GM19438 (cell line): ENCODE measurements at regions not wholly inside any gene's neighbourhood (a gene's known extent, or its start where the extent isn't known, plus 50 kb on each side); places are given as distances from the start of the nearest gene placed in this dataset.

Experiments used
- ATAC-seq: cut with Tn5 transposase; IDR thresholded peaks from one replicate; pipeline ENCODE4 v1.9.1; 2021; ENCODE audit warnings: low read depth; ENCODE audit not compliant: unreplicated experiment

DNA sequence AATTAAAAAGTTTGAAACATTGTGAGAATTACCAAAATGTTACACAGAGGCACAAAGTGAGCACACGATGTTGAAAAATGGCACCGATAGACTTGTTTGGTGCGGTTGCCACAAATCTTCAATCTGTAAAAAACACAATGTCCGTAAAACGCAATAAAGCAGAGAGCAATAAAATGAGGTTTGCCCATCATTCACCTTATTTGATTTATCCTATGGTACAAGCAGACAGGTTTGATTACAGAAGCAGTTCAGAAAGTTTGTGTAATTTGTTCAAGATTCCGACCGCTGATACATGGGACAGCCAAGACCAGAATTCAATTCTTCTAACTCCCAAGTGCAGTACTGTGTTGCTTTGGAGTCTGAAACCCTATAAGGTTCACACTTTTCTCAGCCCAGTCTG is 318.3 kb upstream of the PROX1 start:
- no peak for ATAC-seq

DNA sequence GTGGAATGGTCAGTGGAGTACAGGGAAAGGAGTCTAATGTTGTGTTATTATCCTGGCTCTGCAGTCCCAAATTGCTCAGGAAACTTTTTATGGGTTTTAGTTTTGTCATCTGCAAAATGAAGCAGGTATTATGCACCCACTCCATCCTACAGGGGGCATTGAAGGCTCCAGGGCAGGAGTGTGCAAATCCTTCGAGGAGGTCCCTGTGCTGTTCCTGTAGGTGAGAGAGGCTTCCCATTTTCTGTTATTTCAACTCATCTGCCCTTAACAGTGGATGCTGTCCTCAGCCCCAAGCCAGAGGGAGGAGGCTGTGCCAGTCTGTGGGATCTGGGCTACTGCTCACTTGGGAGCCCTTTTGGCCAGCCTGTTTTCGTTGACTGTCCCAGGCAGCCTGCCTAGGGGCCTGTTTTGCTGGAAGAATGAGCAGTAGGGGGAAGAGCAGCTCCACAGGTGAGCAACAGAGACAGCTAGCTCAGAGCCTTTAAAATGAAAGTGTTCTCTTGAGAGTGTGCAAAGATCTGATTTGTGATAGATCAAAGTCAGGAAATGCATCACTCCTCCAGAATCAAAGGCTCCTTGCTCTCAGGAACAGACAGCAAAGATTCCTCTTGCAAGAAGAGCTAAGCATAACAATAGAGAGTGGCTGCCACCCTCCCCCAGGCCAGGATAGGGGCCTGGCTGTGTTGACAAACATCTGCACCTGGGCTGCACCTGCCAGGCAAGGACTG is 317.6 kb upstream of the PROX1 start:
- no peak for ATAC-seq

DNA sequence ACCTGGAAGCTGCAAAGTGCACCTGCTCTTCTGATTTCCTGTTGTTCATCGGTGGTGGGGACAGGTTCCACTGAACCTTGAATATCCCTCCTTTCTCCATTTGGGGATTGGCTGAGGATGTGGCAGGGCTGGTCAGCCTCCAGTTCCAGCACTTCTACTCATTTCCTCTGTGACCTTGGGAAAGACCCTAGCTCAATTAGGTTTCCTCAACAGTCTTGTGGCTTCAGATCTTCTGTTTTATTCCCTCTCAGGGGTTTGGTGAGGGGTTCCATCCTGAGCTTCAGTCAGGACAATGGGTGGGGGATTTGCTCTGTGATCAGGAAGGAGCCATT is 317.1 kb upstream of the PROX1 start:
- ATAC-seq: no peak

DNA sequence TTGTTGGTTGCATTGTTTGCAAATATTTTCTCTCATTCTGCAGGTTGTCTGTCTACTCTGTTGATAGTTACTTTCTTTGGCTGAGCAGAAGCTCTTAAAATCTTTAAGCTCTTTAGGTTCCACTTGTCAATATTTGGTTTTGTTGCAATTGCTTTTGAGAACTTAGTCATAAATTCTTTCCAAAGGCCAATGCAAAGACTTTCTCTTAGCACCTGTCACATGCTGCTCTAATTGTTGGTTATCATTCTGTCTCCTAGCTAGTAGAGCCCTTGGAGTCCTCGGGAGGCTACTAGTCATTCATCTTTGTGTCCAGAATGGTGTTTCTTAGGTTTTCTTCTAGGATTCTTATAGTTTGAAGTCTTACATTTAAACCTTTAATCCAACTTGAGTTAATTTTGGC is 312.7 kb upstream of the PROX1 start:
- no peak for ATAC-seq

DNA sequence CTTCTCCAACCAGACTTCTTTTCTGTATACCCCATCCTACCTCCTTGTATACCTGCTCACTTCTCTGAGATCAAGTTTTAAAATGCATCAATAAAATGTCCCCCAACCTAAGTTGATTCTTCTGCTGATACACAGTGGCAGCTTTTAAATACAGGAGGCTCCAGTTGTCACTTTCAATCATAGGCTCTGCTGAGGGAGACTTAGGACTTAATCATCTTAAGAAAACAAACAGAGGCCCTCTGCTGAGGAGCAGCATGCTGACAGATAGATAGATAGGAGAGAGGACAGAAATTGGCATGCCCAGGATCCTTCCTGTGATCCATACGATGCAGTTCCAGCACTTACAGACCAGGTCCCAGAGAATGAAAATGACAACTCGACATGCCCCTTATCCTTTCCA is 311.0 kb upstream of the PROX1 start:
- ATAC-seq: no peak

DNA sequence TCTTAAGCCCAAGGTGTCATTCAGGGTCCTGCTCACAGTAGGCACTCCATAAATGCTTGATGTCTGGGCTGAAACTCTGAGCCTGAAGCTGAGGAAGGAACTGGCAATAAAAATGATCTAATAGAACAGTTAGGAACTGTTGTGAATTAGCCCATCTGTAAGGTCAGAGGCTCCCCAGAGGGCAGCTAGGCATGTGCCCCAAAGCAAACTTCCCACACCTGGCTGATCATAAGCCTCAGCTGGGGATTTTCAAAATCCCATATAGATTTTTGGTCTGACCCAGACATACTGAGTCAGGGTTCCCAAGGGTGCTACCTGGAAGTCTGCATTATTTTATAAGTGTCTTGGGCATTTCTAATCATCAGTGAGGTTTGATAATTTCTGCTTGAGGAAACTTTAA is 309.4 kb upstream of the PROX1 start:
- ATAC-seq: no peak

DNA sequence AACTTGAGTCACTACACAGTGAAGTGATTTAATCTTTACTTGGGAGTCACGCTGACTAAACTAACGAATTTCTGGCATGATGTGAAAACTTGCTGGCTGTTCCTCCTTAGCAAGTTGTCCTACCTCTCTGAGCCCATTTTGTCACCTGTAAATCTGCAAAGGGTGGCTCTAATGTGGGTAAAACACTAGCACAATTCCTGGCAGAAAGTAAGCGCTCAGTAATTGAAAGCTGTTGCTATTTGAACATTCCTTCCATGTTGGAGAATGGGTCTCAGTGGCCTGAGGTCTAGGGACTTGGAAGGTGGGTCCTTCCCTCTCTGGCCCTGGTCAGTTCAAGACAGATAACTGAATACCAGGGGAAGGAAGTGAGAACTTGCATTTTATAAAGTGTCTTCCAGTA is 309.0 kb upstream of the PROX1 start:
- ATAC-seq: no peak

DNA sequence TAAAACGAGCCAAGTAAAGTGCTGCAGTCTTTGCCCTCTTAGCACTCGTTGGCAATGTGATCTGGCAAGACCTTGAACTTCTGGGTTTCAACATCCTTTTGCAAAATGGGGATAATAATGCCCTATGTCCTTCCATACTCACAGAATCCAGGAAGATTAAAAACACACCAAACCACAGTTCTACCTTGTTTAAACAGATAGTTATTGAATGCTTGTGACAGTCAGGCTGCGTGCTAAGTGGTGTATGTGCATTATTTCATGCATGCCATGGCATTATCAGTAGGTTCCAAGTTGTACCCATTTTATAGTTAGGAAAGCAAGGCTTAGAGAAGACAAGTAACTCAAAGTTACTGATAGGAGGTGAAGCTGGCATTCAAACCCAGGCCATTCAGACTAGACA is 308.6 kb upstream of the PROX1 start:
- no peak for ATAC-seq

DNA sequence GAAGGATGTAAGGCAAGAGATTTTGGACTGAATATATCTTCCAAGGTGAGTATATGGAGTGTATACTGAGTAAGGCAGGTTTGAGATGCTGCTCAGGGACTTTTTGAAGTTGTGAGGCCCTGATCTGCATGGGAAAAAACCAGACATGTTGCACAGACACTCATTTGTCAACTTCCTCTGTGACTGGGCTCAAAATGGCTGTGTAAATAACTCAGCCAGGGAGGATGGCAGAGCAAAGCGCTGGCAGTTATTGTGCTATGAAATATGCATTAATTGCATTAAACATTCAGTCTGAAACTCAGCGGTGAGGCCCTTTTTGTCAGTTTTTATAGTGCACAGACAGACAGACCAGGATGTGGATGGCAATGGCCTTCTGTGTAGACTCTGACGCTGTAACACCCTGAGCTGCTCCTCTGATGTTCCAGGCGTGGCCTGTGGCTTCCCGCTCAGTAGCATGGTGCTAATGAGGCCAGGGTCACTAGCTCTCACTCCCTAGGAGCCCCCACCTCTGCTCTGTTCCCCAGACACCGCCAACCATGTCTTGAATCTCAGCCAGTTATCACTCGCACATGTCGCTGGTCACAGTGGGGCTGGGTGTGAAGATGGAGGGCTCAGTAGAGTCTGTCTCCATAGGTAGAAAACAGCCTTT is 307.0 kb upstream of the PROX1 start:
- ATAC-seq: no peak

DNA sequence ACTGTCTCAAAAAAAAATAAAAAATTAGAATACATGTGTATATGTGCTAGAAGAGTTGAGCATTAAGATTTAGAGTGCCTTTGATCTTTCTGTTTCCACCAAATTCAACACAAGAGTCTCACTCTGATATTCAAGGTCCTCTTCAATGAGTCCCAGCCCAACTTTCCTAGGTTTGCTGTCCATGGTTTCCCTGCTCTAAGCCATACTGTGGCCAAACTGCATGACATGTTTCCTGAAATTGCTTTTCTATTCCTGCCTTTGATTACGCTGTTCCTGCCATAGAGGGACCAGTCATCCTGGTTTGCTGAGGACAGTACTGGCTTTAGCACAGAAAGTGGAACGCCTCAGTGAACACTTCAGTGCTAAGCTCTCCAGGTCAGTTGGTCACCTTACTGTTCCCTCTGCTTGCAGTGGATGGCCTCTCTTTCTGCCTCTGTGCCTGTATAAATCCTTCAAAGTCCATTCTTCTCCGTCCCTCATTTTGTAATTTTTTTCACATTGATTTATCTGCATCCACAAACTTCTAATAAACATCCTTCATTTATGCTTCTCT is 305.9 kb upstream of the PROX1 start:
- ATAC-seq: no peak

DNA sequence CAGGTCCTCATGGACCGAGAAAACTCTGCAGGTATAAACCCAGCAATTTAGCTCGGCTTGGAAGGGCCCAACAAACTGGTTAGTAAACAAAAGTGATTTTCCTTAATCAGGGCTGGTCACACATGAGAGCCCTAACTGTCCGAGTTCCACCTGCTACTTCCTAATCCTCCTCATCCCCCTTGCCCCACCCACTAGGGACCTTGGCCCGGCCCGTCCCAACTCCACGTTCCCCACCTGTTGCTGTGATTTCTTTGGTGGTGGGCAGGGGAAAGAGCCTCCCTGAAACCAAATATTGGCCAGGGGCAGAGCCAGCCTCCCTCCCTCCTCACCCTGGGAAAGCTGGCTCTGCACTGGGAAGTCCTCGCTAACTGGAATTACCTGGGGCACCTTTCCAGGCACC is 304.2 kb upstream of the PROX1 start:
- no peak for ATAC-seq

DNA sequence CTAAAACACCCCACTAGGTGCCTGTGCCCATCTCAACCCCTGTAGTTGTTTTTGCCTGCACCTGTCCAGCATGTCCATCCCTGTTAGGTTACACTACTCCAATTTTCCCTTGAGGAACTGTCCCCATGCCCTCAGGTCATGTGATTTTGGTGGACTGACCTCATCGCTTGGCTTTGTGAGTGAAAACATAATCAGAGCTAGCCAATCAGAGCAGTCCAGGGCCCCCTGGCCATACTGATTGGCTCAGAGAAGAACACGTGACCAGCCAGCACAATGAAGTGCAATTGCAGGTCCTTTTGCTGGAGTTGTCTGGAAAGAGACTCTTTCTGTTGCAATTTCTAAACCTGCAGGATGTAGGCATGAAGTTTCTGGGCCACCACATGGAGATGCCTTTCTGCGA is 303.3 kb upstream of the PROX1 start:
- no peak for ATAC-seq

DNA sequence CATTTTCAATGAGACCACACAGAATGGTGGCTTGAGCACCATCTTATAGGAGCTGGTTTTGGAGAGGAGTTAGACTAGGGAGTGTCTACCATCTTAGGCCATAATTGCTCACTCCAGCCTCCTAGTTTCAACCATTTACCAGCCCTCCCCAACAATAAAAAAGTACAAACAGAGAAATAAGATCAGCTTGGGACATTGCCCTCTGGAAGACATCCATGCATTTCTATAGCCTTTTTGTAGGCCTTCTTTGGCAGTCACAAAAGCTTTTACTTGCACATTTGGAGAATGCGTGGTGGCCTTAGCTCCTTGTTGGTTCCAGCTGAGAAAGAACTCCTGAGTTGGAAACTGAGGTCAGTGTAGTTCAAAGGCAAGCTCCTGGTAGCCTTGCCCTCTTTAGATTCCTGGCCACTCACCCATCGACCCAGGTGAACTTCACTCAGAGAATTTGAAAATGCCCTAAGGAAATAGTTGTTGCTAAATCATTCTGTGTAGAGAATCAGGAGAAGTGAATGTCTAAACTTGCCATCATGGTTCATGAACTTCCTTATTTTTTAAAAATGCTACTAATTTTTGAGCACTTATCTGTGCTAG is 301.7 kb upstream of the PROX1 start:
- no peak for ATAC-seq

DNA sequence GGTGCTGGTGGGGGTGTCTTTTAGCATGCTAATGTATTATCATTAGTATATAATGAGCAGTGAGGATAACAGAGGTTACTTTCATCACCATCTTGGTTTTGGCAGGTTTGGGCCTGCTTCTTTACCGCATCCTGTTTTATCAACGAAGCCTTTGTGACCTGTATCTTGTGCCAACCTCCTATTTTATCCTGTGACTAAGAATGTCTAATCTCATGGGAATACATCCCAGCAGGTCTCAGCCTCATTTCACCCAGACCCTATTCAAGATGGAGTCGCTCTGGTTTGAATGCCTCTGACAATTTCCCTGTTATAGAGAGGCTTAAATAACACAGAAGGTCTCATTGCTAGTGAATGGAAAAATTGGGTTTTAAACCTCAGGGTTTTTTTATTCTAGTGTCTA is 300.8 kb upstream of the PROX1 start:
- ATAC-seq: no peak

DNA sequence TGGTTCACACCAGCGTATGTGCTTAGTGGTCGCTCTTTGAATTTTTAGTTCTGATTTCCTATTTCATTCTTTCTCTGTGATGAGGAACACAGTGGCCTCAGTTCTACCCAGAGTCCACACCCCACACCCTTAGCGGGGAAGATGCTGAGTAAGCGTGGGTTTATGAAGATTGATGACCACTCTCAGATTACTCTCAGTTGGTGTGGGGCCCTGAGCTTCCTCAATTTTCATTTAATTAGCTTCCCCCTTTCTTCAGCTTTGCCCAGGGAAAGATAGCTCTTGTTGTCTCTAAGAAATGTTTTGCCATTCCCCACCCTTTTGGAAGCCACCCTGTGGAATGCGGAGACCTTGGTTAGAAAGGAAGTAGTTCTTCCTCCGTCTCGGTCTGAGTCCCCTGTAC is 299.9 kb upstream of the PROX1 start:
- ATAC-seq: no peak

DNA sequence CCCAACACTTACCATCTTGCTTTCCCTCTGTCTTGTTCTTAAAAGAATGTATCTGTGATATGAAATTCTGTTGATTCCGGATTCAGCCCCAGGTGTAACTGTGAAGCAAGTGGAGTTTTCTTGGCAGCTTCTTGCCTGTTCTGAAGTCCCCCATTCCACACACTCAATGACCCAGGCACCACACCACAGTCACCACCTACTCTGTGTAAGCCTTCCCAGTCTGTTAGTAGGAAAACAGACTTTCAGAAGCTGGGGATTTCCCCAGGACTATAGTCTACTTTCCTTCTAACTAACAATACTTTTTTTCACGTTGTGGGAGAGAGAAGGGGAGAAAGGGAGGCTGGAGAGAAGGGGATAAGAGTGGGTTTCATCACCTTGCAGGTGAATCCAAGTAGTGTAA is 299.1 kb upstream of the PROX1 start:
- ATAC-seq: no peak

DNA sequence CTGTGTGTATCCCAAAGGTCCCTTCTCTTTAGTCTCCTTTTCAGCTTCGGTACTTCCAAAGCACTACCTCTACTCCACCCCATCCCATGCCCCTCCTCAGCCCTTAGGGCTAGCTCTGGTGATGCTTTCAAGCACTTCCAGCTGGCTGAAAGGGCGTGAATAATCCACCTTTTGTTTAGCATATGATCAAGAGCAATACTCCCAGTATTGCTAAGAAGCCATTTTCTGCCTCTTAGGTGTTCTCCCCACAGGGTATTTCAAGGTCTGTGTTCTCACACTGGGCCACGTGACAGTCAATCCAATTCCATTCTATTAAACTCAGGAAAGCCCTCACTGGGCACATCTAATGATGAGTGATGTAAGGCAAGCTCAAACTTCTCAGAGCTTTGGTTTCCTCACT is 298.5 kb upstream of the PROX1 start:
- ATAC-seq: no peak

DNA sequence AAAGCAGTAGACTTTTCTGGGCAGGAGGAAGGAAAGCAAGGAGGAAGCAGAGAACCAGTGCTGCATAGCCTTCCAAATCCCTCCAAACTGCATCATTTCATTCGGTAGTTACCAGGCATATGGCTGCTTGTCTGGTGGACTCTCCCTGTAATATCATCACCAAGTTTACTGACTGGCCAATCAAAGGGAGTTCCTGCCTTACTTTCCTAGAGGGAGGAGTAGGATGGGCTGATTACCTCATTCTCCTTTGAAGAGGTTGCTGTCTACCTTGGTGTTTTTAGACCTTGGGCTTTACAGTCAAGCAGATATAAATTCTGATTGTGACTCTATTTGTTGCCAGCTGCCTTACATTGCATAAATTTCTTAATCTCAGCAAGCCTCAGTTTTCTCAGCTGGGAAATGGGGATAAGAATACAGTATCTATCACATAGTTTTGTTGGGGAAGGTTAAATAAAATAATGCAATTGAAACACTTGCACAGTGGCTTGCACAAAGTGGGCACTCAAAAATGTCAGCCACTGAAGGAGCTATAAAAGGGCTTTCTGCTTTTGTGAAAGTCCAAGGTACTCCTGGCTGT is 297.3 kb upstream of the PROX1 start:
- no peak for ATAC-seq

DNA sequence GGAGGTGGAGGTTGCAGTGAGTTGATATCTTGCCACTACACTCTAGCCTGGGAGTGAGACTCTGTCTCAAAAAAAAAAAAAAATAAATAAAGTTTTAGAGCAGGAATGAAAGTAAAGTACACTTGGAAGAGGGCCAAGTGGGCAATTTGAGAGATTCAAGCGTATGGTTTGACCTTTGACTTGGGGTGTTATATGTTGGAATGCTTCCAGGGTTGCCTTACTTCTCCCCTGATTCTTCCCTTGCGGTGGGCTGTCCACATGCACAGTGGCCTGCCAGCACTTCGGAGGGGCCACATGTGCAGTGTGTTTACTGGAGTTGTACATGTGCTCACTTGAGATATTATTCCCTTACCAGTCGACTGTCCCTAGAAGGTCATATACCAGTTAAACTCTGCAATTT is 295.5 kb upstream of the PROX1 start:
- no peak for ATAC-seq

DNA sequence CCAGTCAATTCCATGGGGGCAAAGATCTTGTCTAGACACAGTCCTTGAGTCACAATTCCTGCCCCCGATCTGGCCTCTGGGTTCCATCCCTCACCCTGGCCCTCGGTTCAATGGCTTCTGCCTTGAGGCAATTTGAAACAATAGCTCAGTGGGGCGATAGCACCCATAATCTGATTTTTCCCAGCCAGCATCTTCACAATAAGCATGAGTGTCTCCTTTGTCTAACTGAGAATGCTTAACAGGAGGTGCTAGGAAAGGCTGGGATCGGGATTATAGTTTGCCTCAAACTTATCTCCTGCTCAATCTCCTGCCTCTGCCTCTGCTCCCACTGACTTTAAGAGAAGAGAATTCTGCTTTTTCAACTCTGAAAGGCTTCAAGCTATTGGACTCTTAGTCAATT is 293.9 kb upstream of the PROX1 start:
- ATAC-seq: no peak

DNA sequence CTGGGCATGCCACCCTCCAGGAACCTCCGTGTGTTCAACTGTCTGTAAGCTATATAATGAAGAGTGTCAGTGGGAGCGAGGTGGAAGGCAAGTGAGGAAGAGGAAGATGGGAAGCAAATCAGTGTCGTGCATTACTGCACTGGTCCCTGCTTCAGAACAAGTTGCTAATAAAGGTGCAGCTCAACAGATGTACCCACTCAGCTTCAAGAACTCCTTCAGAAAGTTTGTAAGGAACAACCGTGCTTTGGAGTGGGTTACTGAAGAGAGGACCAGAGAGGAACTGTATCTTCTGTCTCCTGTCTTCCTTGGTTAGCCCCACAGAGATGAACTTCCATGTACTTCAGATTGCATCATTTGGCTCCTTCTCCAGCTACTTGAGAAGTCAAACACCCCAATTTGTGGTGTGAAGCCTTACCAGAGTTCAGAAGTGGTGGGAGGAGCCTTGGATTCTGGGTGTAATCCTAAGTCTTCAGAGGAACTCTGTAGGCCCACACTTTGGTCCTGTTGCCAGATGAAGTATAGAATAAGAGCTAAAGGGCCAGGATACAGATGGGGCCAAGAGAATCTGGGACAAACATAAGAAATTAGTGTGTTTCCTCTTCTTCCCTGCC is 290.5 kb upstream of the PROX1 start:
- no peak for ATAC-seq
